ENCODE measurements at regions not wholly inside any gene's neighbourhood (a gene's known extent, or its start where the extent isn't known, plus 50 kb on each side); places are given as distances from the start of the nearest gene placed in this dataset.
A peak's percentile ranks its signal among the peaks of the same experiment; 100 is the strongest.

DNA sequence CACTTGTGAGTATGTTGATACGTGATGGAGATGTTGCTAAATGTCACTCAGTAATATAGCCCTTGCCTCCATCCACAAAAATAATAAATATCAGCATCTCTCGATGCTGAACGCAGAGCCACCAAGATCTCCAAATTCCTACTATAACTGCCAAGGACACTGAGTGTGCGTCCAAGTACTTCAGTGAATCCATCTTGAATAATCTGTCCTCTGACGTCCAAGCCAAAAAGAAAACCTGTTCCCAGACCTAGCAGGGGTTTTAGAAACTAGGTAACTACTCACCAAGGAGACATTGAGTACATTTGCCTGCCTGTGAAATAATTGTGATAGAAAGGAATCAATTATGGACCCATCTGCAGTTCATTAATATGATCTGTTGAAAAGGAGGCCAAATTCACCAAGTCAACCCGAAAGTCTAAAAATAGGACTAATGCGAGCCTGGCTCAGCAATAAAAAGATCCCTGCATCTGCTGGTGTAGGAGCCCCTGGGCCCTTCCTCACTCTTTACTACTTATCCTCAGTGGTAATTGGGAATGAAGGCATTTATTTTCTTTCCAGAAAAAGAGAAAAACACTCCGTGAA is 226.9 kb upstream of the IRF2BP2 start:
- WGBS (ENCODE audit: extremely low coverage, insufficient coverage, insufficient read length) = no CpG with 5 or more reads among the region's 8 CpGs
- H3K27me3 ChIP-seq (ENCODE audit: insufficient read depth, low read length) = no peaks in the 10 kb centered on the region
- no peak overlapping the region for H3K27ac ChIP-seq (ENCODE audit: low read depth, low read length)
- no peak overlapping the region for H2BK120ac ChIP-seq (ENCODE audit: insufficient read depth, low read length, poor library complexity)
- no peak overlapping the region for H3K18ac ChIP-seq (ENCODE audit: low read length)
- H3K4me1 ChIP-seq (ENCODE audit: control insufficient read depth in 1 of 2, insufficient read depth in 2 of 2, low read length in 2 of 2) = no peaks in the 10 kb centered on the region
- no peaks in the 10 kb centered on the region for H3K36me3 ChIP-seq (ENCODE audit: control insufficient read depth in 1 of 2, insufficient read depth in 2 of 2, low read length in 2 of 2)
- no peak overlapping the region for H3K23ac ChIP-seq (ENCODE audit: low read length)
- H2AFZ ChIP-seq (ENCODE audit: insufficient read depth, low read length, poor library complexity) = no peak overlapping the region
- no peak overlapping the region for H3K14ac ChIP-seq (ENCODE audit: low read length)
- no peak overlapping the region for H3K4me2 ChIP-seq (ENCODE audit: low read length)
- H3K9me3 ChIP-seq (ENCODE audit: insufficient read depth, low read depth, low read length) = peaks cover 2% of the 10 kb centered on the region
- H3K79me1 ChIP-seq (ENCODE audit: low read length) = no peaks in the 10 kb centered on the region
- no peak overlapping the region for H3K4me3 ChIP-seq (ENCODE audit: low read depth, low read length)
- H3K9ac ChIP-seq (ENCODE audit: low read length) = no peak overlapping the region
- H2BK5ac ChIP-seq (ENCODE audit: low read depth, low read length, poor library complexity) = no peak overlapping the region
- H4K8ac ChIP-seq (ENCODE audit: low read depth, low read length) = no peak overlapping the region
- H3K79me2 ChIP-seq (ENCODE audit: control insufficient read depth, insufficient read depth, low read length, poor library complexity) = no peaks in the 10 kb centered on the region
- no peak overlapping the region for H4K91ac ChIP-seq (ENCODE audit: low read depth, low read length)
- H2AK5ac ChIP-seq (ENCODE audit: low read length) = no peak overlapping the region
- no peak overlapping the region for H4K12ac ChIP-seq (ENCODE audit: low read depth, low read length)
- no peak overlapping the region for H2BK12ac ChIP-seq (ENCODE audit: low read length)
- DNase-seq = no peak
- H3K4ac ChIP-seq (ENCODE audit: low read depth, low read length) = no peak overlapping the region

DNA sequence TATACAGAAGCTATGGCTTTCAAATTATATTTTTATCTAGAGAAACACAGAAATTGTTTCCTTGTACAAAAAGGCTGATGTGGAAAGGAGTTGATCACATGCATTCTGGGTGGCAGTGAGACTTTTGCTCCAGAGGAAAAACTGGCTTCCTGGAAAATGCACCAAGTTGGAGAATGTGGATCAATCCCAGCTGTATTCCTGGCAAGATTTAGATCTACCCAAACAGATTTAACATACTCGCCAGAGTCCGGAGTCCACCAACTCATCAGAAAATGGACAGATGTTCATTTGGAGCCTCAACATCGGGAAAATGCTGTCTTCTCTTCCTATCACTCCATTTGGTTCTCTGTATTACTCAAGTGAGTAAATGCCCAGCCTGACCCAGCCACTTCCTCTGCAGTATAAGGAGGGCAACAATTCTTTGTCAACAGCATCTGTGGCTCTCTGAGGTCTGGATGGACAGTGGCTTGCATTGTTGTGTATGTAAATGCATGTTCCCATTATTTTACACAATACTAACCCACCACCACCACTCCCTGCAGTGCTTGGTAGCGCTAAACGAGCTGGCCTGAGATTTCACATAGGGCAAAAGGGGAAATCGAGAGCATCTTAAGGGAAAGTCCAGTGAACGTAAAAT is 226.2 kb upstream of the IRF2BP2 start:
- no peak for DNase-seq
- no peaks in the 10 kb centered on the region for H3K4me1 ChIP-seq (ENCODE audit: control insufficient read depth in 1 of 2, insufficient read depth in 2 of 2, low read length in 2 of 2)
- no peaks in the 10 kb centered on the region for H3K27me3 ChIP-seq (ENCODE audit: insufficient read depth, low read length)
- H3K36me3 ChIP-seq (ENCODE audit: control insufficient read depth in 1 of 2, insufficient read depth in 2 of 2, low read length in 2 of 2) = no peaks in the 10 kb centered on the region
- H2AFZ ChIP-seq (ENCODE audit: insufficient read depth, low read length, poor library complexity) = no peak overlapping the region
- H2BK120ac ChIP-seq (ENCODE audit: insufficient read depth, low read length, poor library complexity) = no peak overlapping the region
- H3K23ac ChIP-seq (ENCODE audit: low read length) = no peak overlapping the region
- H3K4me2 ChIP-seq (ENCODE audit: low read length) = no peak overlapping the region
- peaks cover 2% of the 10 kb centered on the region for H3K9me3 ChIP-seq (ENCODE audit: insufficient read depth, low read depth, low read length)
- H2BK5ac ChIP-seq (ENCODE audit: low read depth, low read length, poor library complexity) = no peak overlapping the region
- H2BK12ac ChIP-seq (ENCODE audit: low read length) = no peak overlapping the region
- WGBS (ENCODE audit: extremely low coverage, insufficient coverage, insufficient read length) = no CpG with 5 or more reads among the region's 7 CpGs
- no peak overlapping the region for H4K8ac ChIP-seq (ENCODE audit: low read depth, low read length)
- H4K12ac ChIP-seq (ENCODE audit: low read depth, low read length) = no peak overlapping the region
- no peak overlapping the region for H3K27ac ChIP-seq (ENCODE audit: low read depth, low read length)
- no peak overlapping the region for H3K4me3 ChIP-seq (ENCODE audit: low read depth, low read length)
- H3K9ac ChIP-seq (ENCODE audit: low read length) = no peak overlapping the region
- no peak overlapping the region for H4K91ac ChIP-seq (ENCODE audit: low read depth, low read length)
- no peak overlapping the region for H3K4ac ChIP-seq (ENCODE audit: low read depth, low read length)
- no peak overlapping the region for H3K14ac ChIP-seq (ENCODE audit: low read length)
- no peaks in the 10 kb centered on the region for H3K79me1 ChIP-seq (ENCODE audit: low read length)
- no peaks in the 10 kb centered on the region for H3K79me2 ChIP-seq (ENCODE audit: control insufficient read depth, insufficient read depth, low read length, poor library complexity)
- no peak overlapping the region for H2AK5ac ChIP-seq (ENCODE audit: low read length)
- H3K18ac ChIP-seq (ENCODE audit: low read length) = no peak overlapping the region

DNA sequence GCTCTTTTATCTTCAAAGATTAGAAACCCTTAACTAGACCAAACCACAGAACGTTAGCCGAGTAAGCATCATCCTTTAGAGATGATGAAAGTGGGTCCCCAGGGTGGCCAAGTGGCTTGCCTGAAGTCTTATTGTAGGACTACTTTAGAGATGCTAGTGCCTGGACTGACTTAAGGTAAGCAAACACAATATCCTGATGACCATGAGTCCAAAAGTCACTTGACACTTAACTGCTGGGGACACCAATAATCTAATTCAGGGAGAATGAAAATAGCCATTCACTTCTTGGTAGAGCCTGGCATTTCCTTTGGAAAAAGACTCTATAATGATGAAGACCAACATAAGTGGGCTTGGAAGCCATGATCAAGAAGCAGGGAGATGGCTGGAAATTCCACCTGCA is 225.3 kb upstream of the IRF2BP2 start:
- no peak overlapping the region for H3K9ac ChIP-seq (ENCODE audit: low read length)
- DNase-seq = no peak
- H4K91ac ChIP-seq (ENCODE audit: low read depth, low read length) = no peak overlapping the region
- H2AK5ac ChIP-seq (ENCODE audit: low read length) = no peak overlapping the region
- H3K4me2 ChIP-seq (ENCODE audit: low read length) = no peak overlapping the region
- H3K9me3 ChIP-seq (ENCODE audit: insufficient read depth, low read depth, low read length) = peaks cover 2% of the 10 kb centered on the region
- no peaks in the 10 kb centered on the region for H3K4me1 ChIP-seq (ENCODE audit: control insufficient read depth in 1 of 2, insufficient read depth in 2 of 2, low read length in 2 of 2)
- H3K27me3 ChIP-seq (ENCODE audit: insufficient read depth, low read length) = no peaks in the 10 kb centered on the region
- no peak overlapping the region for H2AFZ ChIP-seq (ENCODE audit: insufficient read depth, low read length, poor library complexity)
- H3K4ac ChIP-seq (ENCODE audit: low read depth, low read length) = no peak overlapping the region
- no CpG with 5 or more reads among the region's 2 CpGs for WGBS (ENCODE audit: extremely low coverage, insufficient coverage, insufficient read length)
- H2BK5ac ChIP-seq (ENCODE audit: low read depth, low read length, poor library complexity) = no peak overlapping the region
- H3K4me3 ChIP-seq (ENCODE audit: low read depth, low read length) = no peak overlapping the region
- no peak overlapping the region for H2BK120ac ChIP-seq (ENCODE audit: insufficient read depth, low read length, poor library complexity)
- H3K23ac ChIP-seq (ENCODE audit: low read length) = no peak overlapping the region
- H4K12ac ChIP-seq (ENCODE audit: low read depth, low read length) = no peak overlapping the region
- H3K79me2 ChIP-seq (ENCODE audit: control insufficient read depth, insufficient read depth, low read length, poor library complexity) = no peaks in the 10 kb centered on the region
- H4K8ac ChIP-seq (ENCODE audit: low read depth, low read length) = no peak overlapping the region
- H3K14ac ChIP-seq (ENCODE audit: low read length) = no peak overlapping the region
- no peak overlapping the region for H2BK12ac ChIP-seq (ENCODE audit: low read length)
- H3K79me1 ChIP-seq (ENCODE audit: low read length) = no peaks in the 10 kb centered on the region
- H3K18ac ChIP-seq (ENCODE audit: low read length) = no peak overlapping the region
- H3K27ac ChIP-seq (ENCODE audit: low read depth, low read length) = no peak overlapping the region
- no peaks in the 10 kb centered on the region for H3K36me3 ChIP-seq (ENCODE audit: control insufficient read depth in 1 of 2, insufficient read depth in 2 of 2, low read length in 2 of 2)

DNA sequence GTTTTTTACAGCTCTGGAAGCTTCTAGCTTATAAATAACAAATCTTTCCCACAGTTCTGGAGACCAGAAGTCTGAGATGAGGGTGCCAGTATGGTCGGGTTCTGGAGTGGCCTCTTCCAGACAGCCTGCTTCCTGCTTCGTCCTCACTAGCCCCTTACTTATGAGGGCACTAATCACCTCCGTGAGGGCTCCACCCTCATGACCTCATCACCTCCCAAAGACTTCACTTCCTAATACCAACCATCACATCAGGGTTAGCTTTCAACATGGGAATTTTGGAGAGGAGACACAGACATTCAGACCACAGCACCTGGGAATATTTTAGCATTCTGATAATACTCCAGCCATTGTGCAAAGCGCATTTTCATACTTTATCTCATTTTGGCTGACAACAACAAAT is 223.7 kb upstream of the IRF2BP2 start:
- H3K4ac ChIP-seq (ENCODE audit: low read depth, low read length) = no peak overlapping the region
- no peaks in the 10 kb centered on the region for H3K27me3 ChIP-seq (ENCODE audit: insufficient read depth, low read length)
- no peak overlapping the region for H3K23ac ChIP-seq (ENCODE audit: low read length)
- H3K4me2 ChIP-seq (ENCODE audit: low read length) = no peak overlapping the region
- peak; percentile 98 for DNase-seq
- H3K4me3 ChIP-seq (ENCODE audit: low read depth, low read length) = no peak overlapping the region
- H4K12ac ChIP-seq (ENCODE audit: low read depth, low read length) = no peak overlapping the region
- no peaks in the 10 kb centered on the region for H3K4me1 ChIP-seq (ENCODE audit: control insufficient read depth in 1 of 2, insufficient read depth in 2 of 2, low read length in 2 of 2)
- H4K8ac ChIP-seq (ENCODE audit: low read depth, low read length) = no peak overlapping the region
- H2AK5ac ChIP-seq (ENCODE audit: low read length) = no peak overlapping the region
- WGBS (ENCODE audit: extremely low coverage, insufficient coverage, insufficient read length) = no CpG with 5 or more reads among the region's 4 CpGs
- H4K91ac ChIP-seq (ENCODE audit: low read depth, low read length) = no peak overlapping the region
- no peaks in the 10 kb centered on the region for H3K79me1 ChIP-seq (ENCODE audit: low read length)
- no peak overlapping the region for H2BK120ac ChIP-seq (ENCODE audit: insufficient read depth, low read length, poor library complexity)
- no peak overlapping the region for H2BK12ac ChIP-seq (ENCODE audit: low read length)
- H2AFZ ChIP-seq (ENCODE audit: insufficient read depth, low read length, poor library complexity) = no peak overlapping the region
- no peak overlapping the region for H3K27ac ChIP-seq (ENCODE audit: low read depth, low read length)
- H3K79me2 ChIP-seq (ENCODE audit: control insufficient read depth, insufficient read depth, low read length, poor library complexity) = no peaks in the 10 kb centered on the region
- H3K14ac ChIP-seq (ENCODE audit: low read length) = no peak overlapping the region
- no peak overlapping the region for H2BK5ac ChIP-seq (ENCODE audit: low read depth, low read length, poor library complexity)
- H3K36me3 ChIP-seq (ENCODE audit: control insufficient read depth in 1 of 2, insufficient read depth in 2 of 2, low read length in 2 of 2) = no peaks in the 10 kb centered on the region
- no peaks in the 10 kb centered on the region for H3K9me3 ChIP-seq (ENCODE audit: insufficient read depth, low read depth, low read length)
- H3K9ac ChIP-seq (ENCODE audit: low read length) = no peak overlapping the region
- H3K18ac ChIP-seq (ENCODE audit: low read length) = no peak overlapping the region
